NCI-H446 (cell line): ENCODE measurements at regions not wholly inside any gene's neighbourhood (a gene's known extent, or its start where the extent isn't known, plus 50 kb on each side); places are given as distances from the start of the nearest gene placed in this dataset.
A peak's percentile ranks its signal among the peaks of the same experiment; 100 is the strongest.
"Not testable (repeated sequence)": the region's sequence is repeated elsewhere in the genome, so short reads cannot be mapped to it uniquely, and the experiment has no call there.

ENCODE experiments used
- DNase-seq, 2 experiments: peaks; one replicate each; lab custom pipeline; 2025; lab: John Stamatoyannopoulos, UW

DNA sequence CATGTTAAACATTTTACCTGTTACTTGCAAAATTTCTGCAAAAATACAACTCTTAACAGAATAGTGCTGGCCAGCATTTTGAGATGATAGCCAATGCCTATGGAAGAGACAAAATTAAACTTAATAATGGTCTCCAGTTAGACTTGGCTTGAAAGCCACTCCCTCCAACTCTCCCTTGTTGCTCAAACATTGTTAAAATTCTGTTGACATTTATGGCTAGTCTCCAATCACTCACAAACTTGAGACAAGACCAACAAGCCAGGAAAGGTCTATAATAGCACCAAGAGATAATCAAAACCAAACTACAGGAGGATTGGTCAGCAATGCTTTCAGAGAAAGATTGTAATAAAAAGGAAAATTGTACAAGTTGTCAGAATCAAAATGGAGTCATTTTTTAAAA, 770.7 kb upstream of the NXPH2 start:
- DNase-seq = no peak

DNA sequence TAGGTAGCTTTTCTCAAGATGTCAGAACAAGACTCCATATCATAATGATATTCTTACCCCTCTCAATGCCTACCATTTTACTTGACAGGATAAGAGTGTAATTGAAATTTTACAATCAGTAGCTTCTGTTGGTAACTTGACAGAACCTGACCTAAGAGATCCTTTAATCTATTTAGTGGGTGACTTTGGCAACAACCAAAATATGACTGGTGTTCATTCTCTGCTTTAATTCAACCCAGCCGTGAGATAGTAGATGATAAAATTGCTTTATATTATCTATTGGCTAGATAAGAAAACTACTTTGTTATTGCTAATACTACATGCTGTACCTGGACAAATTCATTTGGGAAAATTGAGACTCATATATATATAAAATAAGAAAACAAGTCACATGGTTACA, 770.2 kb upstream of the NXPH2 start:
- DNase-seq = no peak

DNA sequence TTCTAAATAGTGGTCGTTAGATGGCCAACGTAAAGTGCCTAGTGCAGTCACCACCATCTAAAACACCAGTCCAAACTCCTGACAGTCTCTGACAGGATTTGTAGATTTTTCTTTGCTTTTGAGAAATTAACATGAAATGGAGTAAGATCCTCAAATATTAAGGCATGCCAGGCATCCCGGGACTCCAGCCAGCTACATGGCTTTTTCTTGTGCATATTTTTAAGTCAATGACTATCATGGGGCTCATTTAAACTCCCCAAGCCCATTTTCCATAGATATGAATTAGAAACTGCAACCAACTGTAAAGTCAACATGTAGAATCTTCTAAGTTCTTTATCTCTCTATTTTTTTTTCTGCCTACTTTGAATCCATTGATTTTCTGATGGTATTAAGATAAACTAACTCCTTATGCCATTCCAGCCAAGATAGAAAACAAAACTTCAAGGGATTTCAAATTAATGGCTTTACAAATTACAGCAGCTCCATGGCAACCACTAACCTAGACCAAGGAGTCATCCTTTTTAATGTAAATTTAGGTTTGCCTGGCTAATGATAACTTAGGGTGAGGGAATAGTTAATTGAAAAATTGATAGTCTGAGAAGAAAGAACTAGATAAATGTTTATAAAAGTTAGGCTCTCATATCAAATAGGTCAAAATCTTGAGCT, 764.1 kb upstream of the NXPH2 start:
- DNase-seq = peak; percentile 29 to 44

DNA sequence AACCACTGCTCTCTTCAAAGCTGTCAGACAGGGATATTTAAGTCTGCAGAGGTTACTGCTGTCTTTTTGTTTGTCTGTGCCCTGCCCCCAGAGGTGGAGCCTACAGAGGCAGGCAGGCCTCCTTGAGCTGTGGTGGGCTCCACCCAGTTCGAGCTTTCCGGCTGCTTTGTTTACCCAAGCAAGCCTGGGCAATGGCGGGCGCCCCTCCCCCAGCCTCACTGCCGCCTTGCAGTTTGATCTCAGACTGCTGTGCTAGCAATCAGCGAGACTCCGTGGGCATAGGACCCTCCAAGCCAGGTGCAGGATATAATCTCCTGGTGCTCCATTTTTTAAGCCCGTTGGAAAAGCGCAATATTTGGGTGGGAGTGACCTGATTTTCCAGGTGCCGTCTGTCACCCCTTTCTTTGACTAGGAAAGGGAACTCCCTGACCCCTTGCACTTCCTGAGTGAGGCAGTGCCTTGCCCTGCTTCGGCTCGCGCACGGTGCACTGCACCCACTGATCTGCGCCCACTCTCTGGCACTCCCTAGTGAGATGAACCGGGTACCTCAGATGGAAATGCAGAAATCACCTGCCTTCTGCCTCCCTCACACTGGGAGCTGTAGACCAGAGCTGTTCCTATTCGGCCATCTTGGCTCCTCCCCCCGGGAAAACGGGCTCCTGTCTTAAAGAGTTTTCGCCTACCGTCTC, 758.3 kb upstream of the NXPH2 start:
- DNase-seq = not testable (repeated sequence)

DNA sequence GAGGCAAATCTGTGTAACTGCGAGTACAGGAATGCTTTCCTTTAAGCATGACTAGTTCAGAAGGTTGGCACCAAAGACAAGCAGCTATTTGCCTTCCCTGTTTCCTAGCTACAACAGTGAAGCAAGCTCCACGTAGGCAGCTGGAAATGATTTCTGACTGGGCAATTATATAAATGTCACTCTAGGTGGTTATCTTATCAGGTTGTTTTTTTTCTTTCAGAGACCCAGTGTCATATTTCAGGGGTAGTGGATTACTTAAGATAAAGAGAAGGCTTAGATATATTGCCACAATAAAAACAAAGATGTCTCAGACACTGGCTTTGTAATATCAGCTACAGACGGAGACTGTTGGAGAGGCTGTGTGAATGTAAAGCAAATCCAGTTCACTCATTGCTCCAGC, 748.9 kb upstream of the NXPH2 start:
- DNase-seq = peak in 1 of 2 experiments; percentile 21

DNA sequence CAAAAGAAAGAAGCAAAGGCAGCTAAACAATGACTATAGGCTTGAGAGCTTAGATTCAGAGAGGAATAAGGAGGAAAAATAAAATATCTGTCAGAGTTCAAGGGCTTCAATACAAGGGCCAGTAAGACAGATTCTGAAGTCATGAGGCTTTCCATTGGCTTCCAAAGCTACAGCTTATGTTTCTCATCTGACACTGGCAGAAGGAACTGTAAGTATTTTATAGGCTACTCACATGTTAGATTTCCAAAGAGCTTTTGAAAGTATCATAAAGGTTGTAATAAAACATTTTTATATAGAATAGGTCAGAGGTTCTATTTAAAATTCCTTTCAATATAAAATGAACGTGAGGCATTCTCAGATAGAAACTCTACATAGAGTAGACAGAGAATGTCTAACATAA, 746.6 kb upstream of the NXPH2 start:
- DNase-seq = no peak

DNA sequence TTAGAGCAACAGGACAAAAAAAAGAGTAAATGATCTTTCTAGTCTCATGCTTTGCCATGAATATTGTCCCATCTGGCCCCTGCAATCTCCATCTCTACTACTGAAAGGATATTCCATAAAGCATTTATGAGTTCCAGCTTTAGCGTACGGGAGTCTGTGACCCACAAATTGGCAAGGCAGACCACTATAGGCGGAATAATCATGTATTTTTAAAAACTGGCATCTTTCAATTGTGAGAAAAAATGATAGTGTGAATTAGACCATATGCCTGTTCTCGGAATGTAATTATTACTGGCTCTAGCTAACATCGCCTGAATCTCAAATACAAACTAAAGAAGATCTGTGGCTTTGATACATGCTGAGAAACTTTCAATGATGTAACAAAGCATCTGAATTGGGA, 738.1 kb upstream of the NXPH2 start:
- DNase-seq = peak in 1 of 2 experiments; percentile 14

DNA sequence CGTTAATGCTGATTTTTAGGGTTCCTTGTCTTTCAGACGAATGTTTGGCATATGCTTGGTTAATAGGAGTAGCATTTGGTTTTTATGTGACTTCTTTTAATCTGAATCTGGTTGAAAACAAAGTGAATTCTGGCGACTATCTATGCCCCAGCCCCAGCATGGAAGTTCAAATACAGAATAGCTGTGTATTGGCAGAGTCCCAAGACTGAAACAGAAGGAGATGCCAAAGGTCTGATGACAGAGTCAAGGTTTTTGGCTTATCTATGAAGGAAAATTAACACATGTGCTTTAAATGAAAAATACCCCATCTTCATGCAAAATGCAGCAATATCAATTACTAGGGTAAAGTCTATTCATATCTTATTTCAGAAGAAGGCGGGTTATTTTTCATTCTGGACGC, 734.8 kb upstream of the NXPH2 start:
- DNase-seq = peak; percentile 62 to 76

DNA sequence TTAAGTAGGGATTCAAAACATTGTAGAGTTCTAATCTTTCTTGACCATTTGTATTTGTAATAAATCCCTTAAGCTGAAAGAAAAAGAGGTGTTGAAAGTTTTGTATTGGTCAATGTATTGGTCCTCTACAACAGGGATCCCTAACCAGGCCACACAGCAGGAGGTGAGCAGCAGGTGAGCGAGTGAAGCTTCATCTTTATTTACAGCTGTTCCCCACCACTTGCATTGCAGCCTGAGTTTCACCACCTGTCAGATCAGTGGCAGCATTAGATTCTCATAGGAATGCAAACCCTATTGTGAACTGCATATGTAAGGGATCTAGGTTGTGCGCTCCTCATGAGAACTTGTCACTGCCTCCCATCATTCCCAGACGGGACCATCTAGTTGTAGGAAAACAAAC, 715.7 kb upstream of the NXPH2 start:
- DNase-seq = no peak

DNA sequence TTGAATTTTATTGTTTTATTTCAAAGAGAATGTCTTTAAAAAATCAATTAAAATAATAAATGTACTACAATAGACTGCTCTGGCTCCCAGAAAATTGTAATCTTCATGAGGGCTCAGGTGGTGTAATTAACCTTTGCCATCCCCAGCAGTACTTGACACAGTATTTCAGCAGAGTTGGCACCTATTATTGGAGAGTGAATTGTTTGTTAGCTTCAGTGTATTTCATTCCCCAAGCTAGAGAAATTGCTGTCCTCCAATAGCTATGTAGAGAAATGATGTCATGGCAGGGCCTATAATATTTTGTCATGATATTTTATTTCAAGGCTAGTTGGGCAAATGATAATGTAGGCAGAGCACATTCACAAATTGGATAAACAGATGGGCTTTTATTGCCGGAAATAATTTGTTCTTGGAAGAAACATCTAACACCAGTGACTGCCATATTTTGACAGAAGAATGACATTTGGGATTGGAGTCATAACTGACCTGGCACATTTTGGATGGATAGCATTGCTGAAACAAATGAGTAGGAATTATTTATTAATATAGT, 712.0 kb upstream of the NXPH2 start:
- peak; percentile 40 to 76 for DNase-seq

DNA sequence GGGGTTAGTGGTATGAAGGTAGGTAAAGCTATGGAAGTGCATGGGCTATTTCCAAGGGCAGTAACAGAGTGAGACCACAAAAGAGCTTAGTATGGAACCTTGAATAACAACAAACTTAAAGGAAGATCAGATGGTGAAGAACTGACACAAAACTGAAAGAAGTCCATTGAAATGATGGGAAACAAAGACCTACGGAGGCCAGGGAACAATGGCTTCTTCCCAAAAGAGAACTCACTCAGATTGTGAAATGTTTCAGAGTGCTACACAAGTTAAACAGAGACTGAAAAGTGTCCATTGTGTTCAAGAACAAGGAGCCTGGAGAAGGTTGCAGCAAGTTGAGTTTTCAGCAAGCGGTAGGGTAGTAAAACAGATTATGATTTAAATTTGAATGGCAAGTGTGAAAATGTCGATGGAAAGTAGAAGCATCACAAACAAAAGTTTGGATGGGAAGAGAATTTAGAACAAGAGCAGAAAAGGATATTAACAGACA, 700.0 kb upstream of the NXPH2 start:
- no peak for DNase-seq

DNA sequence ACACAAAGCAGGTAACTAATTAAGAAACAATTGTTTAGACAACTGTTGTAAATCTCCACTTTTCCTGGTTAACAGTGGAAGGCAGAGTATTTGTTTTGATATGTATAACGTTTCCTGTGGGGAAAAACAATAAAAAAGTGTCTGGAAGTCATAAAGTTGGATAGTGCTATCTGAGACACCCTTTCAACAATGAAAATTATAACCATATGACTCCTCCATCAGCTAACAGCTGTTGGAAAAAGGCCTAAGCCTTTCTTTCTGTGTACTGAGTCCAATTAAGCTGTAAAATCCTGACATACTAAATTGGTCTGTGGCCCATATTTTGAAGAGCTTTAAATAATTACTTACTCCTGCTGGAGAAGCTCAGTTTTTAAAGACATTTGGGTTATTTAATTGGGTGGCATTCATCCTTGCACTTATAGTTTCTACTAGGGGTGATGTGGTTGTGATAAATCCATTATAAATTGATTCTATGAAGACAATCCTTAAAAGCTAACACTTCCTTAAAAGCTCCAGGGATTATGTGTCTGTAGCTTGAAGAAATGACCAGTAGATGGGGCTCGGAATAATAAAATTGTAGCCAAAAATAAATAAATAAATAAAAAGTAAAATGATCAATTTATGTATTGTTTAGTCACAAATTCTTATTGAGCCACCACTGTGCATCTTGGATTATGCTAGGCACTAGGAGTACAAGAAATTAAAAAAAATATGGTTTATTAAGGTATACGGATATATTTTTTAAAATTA, 698.1 kb upstream of the NXPH2 start:
- DNase-seq = peak in 1 of 2 experiments; percentile 36

DNA sequence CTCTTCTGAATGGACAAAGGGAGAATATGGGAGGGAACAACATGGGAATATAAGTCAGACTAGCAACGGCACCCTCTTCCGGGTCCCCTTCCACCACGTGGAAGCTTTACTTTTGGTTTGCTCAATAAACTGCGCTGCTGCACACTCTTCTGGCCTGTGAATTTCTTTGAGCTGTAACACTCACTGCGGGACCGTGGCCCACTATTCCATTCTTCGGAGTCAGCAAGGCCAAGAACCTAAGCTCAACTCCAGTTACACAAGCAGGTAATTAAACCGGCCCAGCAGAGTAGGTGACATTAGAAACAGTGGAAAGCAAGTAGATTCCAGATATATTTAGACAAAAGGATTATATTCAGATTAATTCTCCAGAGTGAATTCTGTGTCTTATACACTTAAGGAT, 697.4 kb upstream of the NXPH2 start:
- no peak for DNase-seq

DNA sequence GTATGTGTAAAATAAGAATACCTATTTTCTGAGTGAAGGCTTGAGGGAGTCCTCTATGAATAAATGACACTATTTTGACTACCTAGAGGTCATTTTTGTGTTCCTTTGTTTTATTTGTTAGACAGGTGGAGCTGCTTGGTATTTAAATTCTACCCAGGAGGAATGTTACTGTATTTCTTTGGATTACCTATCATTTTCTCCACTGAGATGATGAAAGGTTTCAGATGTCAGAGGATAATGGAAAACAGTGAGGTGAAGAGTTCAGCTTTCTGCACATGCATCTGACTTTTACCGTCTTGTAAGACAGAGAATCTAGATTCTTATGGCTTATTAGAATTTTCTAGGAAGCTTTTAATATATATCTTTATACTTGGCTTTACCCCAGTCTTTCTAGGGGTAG, 689.8 kb upstream of the NXPH2 start:
- no peak for DNase-seq

DNA sequence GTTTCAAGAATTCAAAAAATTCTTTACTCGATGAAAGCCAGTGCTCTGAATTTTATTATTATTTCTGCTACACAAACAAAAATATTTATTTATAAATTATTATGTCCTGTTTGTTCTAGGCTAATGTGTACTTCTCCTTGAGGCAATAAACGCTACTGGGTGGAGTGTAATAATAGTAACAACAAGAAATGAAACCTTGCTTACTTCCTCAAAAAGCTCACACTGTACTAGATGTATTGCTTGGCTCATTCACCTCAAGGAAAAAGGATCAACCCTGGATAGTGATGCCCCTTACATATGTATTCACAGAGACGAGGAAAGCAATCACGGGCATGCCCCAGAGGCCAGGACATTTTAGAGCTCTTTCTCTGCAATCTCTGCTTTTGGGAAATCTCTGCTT, 685.6 kb upstream of the NXPH2 start:
- DNase-seq = no peak

DNA sequence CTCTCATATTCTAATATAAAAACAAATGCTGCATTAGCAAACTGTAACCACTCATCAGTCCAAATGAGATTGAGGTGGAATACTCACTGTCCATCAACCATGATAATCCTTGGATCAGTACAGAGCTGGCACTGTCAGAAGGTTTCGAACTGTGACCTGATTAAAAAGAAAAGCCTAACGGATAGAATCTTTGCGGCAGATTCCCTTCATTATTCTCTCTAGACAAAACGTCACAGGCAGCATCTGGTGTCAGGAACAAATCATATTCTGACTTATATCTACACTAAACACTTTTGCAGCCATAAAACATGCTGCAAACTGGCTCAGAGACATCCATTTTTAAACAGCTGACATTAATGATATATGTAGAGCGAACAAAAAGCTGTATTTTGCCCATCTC, 677.7 kb upstream of the NXPH2 start:
- DNase-seq = no peak

DNA sequence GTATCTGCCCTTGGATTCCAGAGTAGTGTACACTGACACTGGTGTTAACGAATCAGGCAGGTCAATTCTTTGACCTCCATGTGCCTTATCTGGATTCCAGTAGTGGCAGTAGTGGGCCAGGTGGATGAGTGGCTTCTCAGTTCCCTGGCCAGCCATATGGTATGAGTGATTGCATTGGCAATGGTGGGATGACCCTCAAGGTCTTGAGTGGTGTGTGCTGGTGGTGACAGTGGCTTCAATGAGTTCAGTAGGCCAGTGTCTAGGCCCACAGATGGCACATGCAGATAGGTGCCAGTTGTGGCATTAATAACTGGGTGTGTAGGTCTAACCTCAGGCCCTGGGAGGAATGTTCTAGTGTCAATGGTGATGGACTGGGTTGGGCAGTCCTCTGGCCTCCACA, 674.1 kb upstream of the NXPH2 start:
- no peak for DNase-seq

DNA sequence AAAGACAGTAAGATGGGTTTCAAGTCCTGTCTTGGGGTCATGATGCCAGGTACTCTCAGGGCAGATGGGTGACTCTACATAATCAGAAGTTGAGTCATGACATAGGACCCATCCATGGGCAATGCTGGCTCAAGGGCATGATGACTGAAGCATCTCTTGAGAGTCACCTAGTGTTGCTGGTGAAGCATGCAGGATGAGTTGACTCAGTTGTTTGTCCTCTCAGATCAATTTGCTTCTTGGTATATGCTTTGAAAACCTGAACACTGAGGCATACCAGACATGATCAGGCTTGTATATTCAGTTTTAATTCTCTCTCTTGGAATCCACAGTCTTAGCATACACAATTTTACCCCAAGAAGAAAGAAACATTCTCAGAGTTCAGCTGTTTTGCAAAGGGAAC, 658.9 kb upstream of the NXPH2 start:
- no peak for DNase-seq

DNA sequence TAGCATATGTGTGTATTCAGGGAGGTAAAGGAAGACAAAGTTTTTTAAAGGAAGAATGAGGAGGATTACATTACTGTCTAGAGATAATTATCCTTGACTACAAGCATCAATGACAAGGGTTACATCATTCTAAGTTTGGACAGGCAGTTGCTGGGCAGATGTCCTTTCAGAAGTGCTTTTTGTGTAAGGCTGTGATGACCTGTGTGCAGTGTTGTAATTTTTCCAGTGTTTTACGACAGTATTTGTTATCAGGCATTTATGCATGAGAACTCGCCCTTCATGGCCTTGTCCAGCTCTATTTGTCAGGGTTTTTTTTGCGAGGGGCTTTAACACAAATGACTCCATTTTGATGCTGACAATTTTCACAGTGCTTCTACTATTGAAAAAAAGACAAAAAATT, 658.3 kb upstream of the NXPH2 start:
- no peak for DNase-seq

DNA sequence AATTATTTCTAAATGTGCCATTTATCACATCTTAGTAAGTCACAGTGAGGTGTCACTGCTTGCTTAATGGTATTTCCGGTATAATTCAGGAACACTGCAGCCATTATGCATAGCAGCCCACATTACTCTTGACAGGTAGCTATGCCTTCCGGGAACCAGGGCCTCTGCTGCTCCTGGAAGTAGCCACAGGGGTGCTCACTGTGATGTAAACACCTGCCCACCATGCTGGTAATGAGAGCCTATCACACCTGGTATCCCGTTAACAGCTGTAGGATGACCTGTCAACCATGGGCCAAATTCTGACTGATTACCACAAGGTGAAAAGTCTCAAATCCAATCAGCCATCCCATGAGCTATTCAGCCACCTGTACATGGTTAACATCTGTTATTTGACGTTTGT, 647.0 kb upstream of the NXPH2 start:
- no peak for DNase-seq

DNA sequence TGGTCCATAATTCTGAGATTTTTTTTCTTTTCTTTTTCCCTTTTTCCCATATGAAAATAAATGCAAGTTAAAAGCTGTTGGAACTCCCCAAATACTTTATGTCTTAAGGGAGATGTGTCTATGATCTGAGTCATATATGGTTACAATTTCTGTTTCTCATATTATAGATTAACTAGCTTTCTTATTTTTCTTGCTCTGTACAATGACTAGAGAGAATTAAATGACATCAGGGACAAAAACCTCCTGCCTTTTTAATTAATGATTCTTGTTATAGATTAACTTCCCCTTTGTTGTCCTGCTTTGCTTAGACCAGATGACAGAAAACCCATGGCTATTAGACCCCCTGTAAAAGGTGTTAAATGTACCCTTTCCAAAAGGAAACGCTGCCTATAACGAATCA, 643.9 kb upstream of the NXPH2 start:
- no peak for DNase-seq

DNA sequence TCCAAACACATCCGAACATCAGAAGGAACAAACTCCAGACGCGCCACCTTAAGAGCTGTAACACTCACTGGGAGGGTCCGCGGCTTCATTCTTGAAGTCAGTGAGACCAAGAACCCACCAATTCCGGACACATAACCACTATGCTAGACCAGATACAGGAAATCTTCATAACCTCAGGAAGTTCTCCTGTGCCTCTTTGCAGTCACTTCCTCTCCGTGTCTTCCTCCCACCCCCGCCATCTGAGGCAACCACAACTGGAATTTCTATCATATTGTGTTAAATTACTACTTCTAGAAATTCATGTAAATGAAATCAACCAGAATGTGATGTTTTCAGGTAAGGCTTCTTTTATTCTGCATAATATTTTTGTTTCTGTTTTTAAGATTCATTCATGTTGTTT, 631.0 kb upstream of the NXPH2 start:
- no peak for DNase-seq

DNA sequence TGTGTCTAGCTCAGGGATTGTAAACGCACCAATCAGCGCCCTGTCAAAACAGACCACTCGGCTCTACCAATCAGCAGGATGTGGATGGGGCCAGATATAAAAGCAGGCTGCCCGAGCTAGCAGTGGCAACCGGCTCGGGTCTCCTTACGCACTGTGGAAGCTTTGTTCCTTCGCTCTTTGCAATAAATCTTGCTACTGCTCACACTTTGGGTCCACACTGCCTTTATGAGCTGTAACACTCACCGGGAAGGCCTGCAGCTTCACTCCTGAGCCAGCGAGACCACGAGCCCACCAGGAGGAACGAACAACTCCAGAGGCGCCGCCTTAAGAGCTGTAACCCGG, 630.6 kb upstream of the NXPH2 start:
- DNase-seq = not testable (repeated sequence)
